Natural killer cell (primary cell): ENCODE measurements at regions not wholly inside any gene's neighbourhood (a gene's known extent, or its start where the extent isn't known, plus 50 kb on each side); places are given as distances from the start of the nearest gene placed in this dataset.
"Not testable (repeated sequence)": the region's sequence is repeated elsewhere in the genome, so short reads cannot be mapped to it uniquely, and the experiment has no call there.

Source experiments
- ATAC-seq, 3 donors: fragments of 150-1000 bp in 2 of 3; fragments of 200-7000 bp in 1 of 3; cut with Tn5 transposase; 1 replicate in 1 of 3; 2 replicates in 2 of 3; pipeline ENCODE4 v1.10.0; 2021; ENCODE audit warnings: mild to moderate bottlenecking in 2 of 3, moderate library complexity in 2 of 3
- DNase-seq, 2 donors: peaks; one replicate each; pipeline versions ENCODE4 v3.0.0 to v3.0.0-alpha.2; 2013 to 2021; ENCODE audit warnings: mixed read lengths in 1 of 2
- H3K27ac ChIP-seq: one replicate; pipeline ENCODE4 v1.5.1; 2013; ENCODE audit warnings: mild to moderate bottlenecking, low read length
- H3K27me3 ChIP-seq: one replicate; pipeline ENCODE4 v1.6.1; 2013; ENCODE audit warnings: low read length; ENCODE audit not compliant: control insufficient read depth, insufficient read depth
- H3K36me3 ChIP-seq: one replicate; pipeline ENCODE4 v1.6.1; 2013; ENCODE audit warnings: low read length; ENCODE audit not compliant: control insufficient read depth, insufficient read depth
- H3K4me1 ChIP-seq: one replicate; pipeline ENCODE4 v1.6.1; 2013; ENCODE audit warnings: low read length; ENCODE audit not compliant: control insufficient read depth, insufficient read depth
- H3K4me3 ChIP-seq: one replicate; pipeline ENCODE4 v1.5.1; 2013; ENCODE audit warnings: low read length
- H3K9me3 ChIP-seq: one replicate; pipeline ENCODE4 v1.6.1; 2013; ENCODE audit warnings: low read length; ENCODE audit not compliant: control insufficient read depth, insufficient read depth
- H3K27ac Mint-ChIP-seq, 2 donors: one replicate each; pipeline ENCODE4 v1.8.0; 2022; ENCODE audit warnings: mild to moderate bottlenecking in 2 of 2, mixed read lengths in 2 of 2, moderate library complexity in 1 of 2
- H3K27me3 Mint-ChIP-seq, 2 donors: one replicate each; pipeline ENCODE4 v1.8.0; 2022; ENCODE audit warnings: low read depth in 2 of 2, mixed read lengths in 2 of 2
- H3K36me3 Mint-ChIP-seq: one replicate; pipeline ENCODE4 v1.8.0; 2022; ENCODE audit warnings: mixed read lengths
- H3K4me1 Mint-ChIP-seq, 2 donors: one replicate each; pipeline ENCODE4 v1.8.0; 2022; ENCODE audit warnings: mixed read lengths in 2 of 2
- H3K4me3 Mint-ChIP-seq: one replicate; pipeline ENCODE4 v1.8.0; 2022; ENCODE audit warnings: mild to moderate bottlenecking, moderate library complexity, mixed read lengths
- H3K9me3 Mint-ChIP-seq, 2 donors: one replicate each; pipeline ENCODE4 v1.8.0; 2022; ENCODE audit warnings: mixed read lengths in 2 of 2
- WGBS: methylation state at CpG from one replicate; pipeline ENCODE4 v1.1.7; 2013; ENCODE audit warnings: missing lambda C conversion rate; ENCODE audit not compliant: insufficient coverage; 5-methylcytosine and 5-hydroxymethylcytosine counted together
- intact Hi-C: fragments of 100-400 bp; cut with micrococcal nuclease; formaldehyde crosslinking; loops from one replicate; pipeline ENCODE4 v1.14.2; 2022
- TF ChIP-seq, protein P1 (sequence below): fragments of 200-600 bp; IDR thresholded peaks from one replicate; pipeline ENCODE4 v1.8.0; 2022; ENCODE audit warnings: antibody characterized with exemption

DNA sequence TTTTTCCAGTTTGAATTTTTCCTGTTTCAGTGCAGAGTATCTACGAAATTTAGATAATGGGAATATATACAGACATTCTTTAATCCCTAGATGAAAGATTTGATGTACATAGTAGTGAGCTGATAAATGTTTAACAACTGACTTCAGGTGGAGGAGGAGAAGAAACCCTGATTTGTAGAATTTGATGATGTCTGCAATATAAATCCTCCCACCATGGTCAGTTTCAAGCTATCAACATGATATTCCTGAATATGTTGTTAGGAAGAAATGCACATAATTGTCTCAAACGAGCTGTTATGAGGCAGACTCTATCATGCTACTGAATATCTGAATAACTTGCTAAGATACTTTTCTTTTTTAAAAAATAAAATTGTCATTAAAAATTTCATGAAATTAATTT is 629.3 kb upstream of the LRRN3 start:
- Histone ChIP-seq H3K36me3 (no peaks in the 10 kb centered on the region), H3K27ac (no peak overlapping the region), H3K27me3 (no peaks in the 10 kb centered on the region), H3K9me3 (peaks cover 3% of the 10 kb centered on the region), H3K4me1 (no peaks in the 10 kb centered on the region), H3K4me3 (no peak overlapping the region)
- Mint-ChIP-seq H3K27me3 (no peaks in the 10 kb centered on the region), H3K9me3 (peaks cover 15 to 16% of the 10 kb centered on the region in 2 donors), H3K27ac (no peak overlapping the region), H3K4me1 (no peaks in the 10 kb centered on the region), H3K36me3 (peaks cover 10% of the 10 kb centered on the region), H3K4me3 (no peak overlapping the region)
- intact Hi-C loops, result no loop called here
- no peak for DNase-seq
- TF ChIP-seq, protein P1, sequence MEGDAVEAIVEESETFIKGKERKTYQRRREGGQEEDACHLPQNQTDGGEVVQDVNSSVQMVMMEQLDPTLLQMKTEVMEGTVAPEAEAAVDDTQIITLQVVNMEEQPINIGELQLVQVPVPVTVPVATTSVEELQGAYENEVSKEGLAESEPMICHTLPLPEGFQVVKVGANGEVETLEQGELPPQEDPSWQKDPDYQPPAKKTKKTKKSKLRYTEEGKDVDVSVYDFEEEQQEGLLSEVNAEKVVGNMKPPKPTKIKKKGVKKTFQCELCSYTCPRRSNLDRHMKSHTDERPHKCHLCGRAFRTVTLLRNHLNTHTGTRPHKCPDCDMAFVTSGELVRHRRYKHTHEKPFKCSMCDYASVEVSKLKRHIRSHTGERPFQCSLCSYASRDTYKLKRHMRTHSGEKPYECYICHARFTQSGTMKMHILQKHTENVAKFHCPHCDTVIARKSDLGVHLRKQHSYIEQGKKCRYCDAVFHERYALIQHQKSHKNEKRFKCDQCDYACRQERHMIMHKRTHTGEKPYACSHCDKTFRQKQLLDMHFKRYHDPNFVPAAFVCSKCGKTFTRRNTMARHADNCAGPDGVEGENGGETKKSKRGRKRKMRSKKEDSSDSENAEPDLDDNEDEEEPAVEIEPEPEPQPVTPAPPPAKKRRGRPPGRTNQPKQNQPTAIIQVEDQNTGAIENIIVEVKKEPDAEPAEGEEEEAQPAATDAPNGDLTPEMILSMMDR, result no peak
- ATAC-seq, result no peak
- no CpG with 5 or more reads among the region's 2 CpGs for WGBS

DNA sequence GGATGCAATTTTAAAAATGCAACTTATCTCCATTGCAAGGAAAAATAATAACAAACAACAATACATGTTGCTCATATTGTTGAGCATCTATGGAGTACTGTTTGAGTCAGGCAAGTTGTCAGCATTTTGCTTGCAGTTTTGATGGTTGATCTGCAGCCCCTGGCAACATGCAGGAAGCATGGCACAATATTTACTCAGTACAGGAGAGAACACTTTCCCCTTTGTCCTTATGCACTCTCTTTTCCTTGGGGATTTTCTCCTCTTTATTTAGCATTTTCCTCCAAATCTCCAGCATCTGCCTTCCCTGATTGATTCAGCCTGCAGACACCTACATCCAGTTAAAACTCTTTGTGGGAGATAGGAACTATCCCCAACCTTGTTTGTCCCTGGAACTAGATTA is 620.5 kb upstream of the LRRN3 start:
- Mint-ChIP-seq H3K4me1 (no peaks in the 10 kb centered on the region), H3K4me3 (no peak overlapping the region), H3K27ac (no peak overlapping the region), H3K9me3 (peaks cover 12 to 30% of the 10 kb centered on the region in 2 donors), H3K27me3 (no peaks in the 10 kb centered on the region), H3K36me3 (peaks cover 6% of the 10 kb centered on the region)
- H3K9me3 ChIP-seq, result peaks cover 3% of the 10 kb centered on the region
- intact Hi-C loops, result no loop called here
- no peak overlapping the region for H3K27ac ChIP-seq
- no peaks in the 10 kb centered on the region for H3K27me3 ChIP-seq
- TF ChIP-seq, protein P1, result no peak
- DNase-seq, result no peak
- H3K4me1 ChIP-seq, result no peaks in the 10 kb centered on the region
- H3K36me3 ChIP-seq, result no peaks in the 10 kb centered on the region
- no peak overlapping the region for H3K4me3 ChIP-seq
- ATAC-seq, result no peak

DNA sequence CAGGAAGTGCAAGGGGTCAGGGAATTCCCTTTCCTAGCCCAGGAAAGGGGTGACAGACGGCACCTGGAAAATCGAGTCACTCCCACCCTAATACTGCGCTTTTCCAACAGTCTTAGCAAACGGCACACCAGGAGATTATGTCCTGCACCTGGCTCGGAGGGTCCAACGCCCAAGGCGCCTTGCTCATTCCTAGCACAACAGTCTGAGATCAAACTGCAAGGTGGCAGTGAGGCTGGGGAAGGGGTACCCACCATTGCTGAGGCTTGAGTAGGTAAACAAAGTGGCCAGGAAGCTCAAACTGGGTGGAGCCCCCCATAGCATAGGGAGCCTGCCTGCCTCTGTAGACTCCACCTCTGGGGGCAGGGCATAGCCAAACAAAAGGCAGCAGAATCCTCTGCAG is 618.5 kb upstream of the LRRN3 start:
- 75% methylated on average over 7 of the region's 7 CpGs for WGBS
- H3K4me3 ChIP-seq, H3K27me3 Mint-ChIP-seq, H3K36me3 Mint-ChIP-seq, H3K9me3 ChIP-seq, ATAC-seq, H3K4me1 ChIP-seq, H3K4me3 Mint-ChIP-seq, DNase-seq, H3K36me3 ChIP-seq, H3K27ac Mint-ChIP-seq, H3K27me3 ChIP-seq, H3K4me1 Mint-ChIP-seq, intact Hi-C loops, H3K27ac ChIP-seq: not testable (repeated sequence)
- peaks cover 9 to 27% of the 10 kb centered on the region in 2 donors for H3K9me3 Mint-ChIP-seq

DNA sequence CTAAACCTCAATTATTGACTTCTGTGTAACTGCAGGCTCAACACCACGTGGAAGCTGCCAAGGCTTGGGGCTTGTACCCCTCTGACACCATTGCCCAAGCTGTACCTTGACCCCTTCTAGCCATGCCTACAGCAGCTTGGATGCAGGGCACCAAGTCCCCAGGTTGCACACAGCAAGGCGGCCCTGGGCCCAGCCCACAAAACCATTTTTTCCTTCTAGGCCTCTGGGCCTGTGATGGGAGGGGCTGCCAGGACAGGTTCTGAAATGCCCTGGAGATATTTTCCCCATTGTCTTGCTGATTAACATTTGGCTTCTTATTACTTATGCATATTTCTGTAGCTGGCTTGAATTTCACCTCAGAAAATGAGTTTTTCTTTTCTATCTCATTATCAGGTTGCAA is 610.0 kb upstream of the LRRN3 start:
- Histone ChIP-seq H3K9me3 (peaks cover 7% of the 10 kb centered on the region), H3K4me1 (no peaks in the 10 kb centered on the region), H3K27me3 (no peaks in the 10 kb centered on the region), H3K36me3 (no peaks in the 10 kb centered on the region), H3K27ac (no peak overlapping the region), H3K4me3 (no peak overlapping the region)
- Mint-ChIP-seq H3K27ac (no peak overlapping the region), H3K9me3 (peaks cover 20 to 22% of the 10 kb centered on the region in 2 donors), H3K4me3 (no peak overlapping the region), H3K27me3 (no peaks in the 10 kb centered on the region), H3K4me1 (no peaks in the 10 kb centered on the region), H3K36me3 (peaks cover 14% of the 10 kb centered on the region)
- ATAC-seq (no peak), DNase-seq (no peak)
- WGBS, result 80% methylated on average over 2 of the region's 2 CpGs
- intact Hi-C loops, result no loop called here
- TF ChIP-seq, protein P1, result no peak
